Parathyroid adenoma (tissue), 2 donors: ENCODE measurements at regions not wholly inside any gene's neighbourhood (a gene's known extent, or its start where the extent isn't known, plus 50 kb on each side); places are given as distances from the start of the nearest gene placed in this dataset.

Experiments
- H2AFZ ChIP-seq: fragments of 300-600 bp; sonication (generic); one replicate; pipeline ENCODE4 v1.7.0; 2017; ENCODE audit warnings: antibody characterized with exemption, mild to moderate bottlenecking
- H3K27ac ChIP-seq: fragments of 300-600 bp; sonication (generic); one replicate; pipeline ENCODE4 v1.7.0; 2017
- H3K27me3 ChIP-seq: fragments of 300-600 bp; sonication (generic); one replicate; pipeline ENCODE4 v1.7.0; 2017; ENCODE audit warnings: low read length; ENCODE audit not compliant: control insufficient read depth, insufficient read depth
- H3K36me3 ChIP-seq: fragments of 300-600 bp; sonication (generic); one replicate; pipeline ENCODE4 v1.7.0; 2017; ENCODE audit warnings: low read length; ENCODE audit not compliant: control insufficient read depth, insufficient read depth
- H3K4me1 ChIP-seq: fragments of 300-600 bp; sonication (generic); one replicate; pipeline ENCODE4 v1.7.0; 2017; ENCODE audit warnings: control low read depth
- H3K4me2 ChIP-seq: fragments of 300-600 bp; sonication (generic); one replicate; pipeline ENCODE4 v1.7.0; 2017; ENCODE audit warnings: low read length
- H3K4me3 ChIP-seq: fragments of 300-600 bp; sonication (generic); one replicate; pipeline ENCODE4 v1.7.0; 2017; ENCODE audit warnings: low read depth, low read length
- H3K79me2 ChIP-seq: fragments of 300-600 bp; sonication (generic); one replicate; pipeline ENCODE4 v1.7.0; 2017; ENCODE audit warnings: control low read depth
- H3K9ac ChIP-seq: fragments of 300-600 bp; sonication (generic); one replicate; pipeline ENCODE4 v1.7.0; 2017; ENCODE audit warnings: mild to moderate bottlenecking
- H3K9me3 ChIP-seq: fragments of 300-600 bp; sonication (generic); one replicate; pipeline ENCODE4 v1.7.0; 2017; ENCODE audit warnings: low read length; ENCODE audit not compliant: control insufficient read depth
- TF ChIP-seq, protein P1 (sequence below): fragments of 300-600 bp; sonication (generic); IDR thresholded peaks from one replicate; pipeline ENCODE4 v1.7.0; 2017; ENCODE audit warnings: antibody characterized with exemption, mild to moderate bottlenecking
- donor health status: primary hyperparathyroidism.

DNA sequence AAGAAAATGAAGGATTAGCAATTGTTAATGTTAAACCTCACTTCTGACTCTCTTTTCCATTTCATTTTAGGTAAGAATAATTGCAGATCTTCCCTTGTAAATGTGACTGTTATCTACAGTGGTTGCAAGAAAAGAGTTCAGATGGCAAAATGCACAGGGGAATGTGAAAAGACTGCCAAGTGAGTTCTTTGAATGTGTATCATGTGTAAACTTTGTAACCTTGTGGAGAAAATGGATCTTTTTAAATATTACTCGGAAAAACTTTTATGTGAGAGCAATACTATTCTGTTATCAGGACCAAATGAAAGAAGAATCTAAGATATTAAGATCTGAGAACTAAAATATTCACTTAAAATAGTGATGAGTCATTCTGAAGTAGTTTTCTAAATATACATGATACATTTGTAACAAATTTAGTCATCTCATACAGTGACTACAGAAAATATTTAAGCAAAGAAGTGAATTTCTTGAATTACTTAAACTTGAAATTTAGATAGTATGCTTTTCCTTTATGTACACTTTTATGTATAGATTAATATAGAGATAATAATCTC is 122.5 kb upstream of the CNTN1 start:
- H3K4me3 ChIP-seq = no peak overlapping the region
- no peak overlapping the region for H3K27ac ChIP-seq
- no peak overlapping the region for H2AFZ ChIP-seq
- H3K79me2 ChIP-seq = no peaks in the 10 kb centered on the region
- no peaks in the 10 kb centered on the region for H3K27me3 ChIP-seq
- H3K4me2 ChIP-seq = no peak overlapping the region
- H3K4me1 ChIP-seq = no peaks in the 10 kb centered on the region
- no peaks in the 10 kb centered on the region for H3K36me3 ChIP-seq
- TF ChIP-seq, protein P1, sequence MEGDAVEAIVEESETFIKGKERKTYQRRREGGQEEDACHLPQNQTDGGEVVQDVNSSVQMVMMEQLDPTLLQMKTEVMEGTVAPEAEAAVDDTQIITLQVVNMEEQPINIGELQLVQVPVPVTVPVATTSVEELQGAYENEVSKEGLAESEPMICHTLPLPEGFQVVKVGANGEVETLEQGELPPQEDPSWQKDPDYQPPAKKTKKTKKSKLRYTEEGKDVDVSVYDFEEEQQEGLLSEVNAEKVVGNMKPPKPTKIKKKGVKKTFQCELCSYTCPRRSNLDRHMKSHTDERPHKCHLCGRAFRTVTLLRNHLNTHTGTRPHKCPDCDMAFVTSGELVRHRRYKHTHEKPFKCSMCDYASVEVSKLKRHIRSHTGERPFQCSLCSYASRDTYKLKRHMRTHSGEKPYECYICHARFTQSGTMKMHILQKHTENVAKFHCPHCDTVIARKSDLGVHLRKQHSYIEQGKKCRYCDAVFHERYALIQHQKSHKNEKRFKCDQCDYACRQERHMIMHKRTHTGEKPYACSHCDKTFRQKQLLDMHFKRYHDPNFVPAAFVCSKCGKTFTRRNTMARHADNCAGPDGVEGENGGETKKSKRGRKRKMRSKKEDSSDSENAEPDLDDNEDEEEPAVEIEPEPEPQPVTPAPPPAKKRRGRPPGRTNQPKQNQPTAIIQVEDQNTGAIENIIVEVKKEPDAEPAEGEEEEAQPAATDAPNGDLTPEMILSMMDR = no peak
- no peak overlapping the region for H3K9ac ChIP-seq
- no peaks in the 10 kb centered on the region for H3K9me3 ChIP-seq

- Histone ChIP-seq H2AFZ (no peak overlapping the region), H3K4me3 (no peak overlapping the region), H3K79me2 (no peaks in the 10 kb centered on the region), H3K4me1 (no peaks in the 10 kb centered on the region), H3K9me3 (no peaks in the 10 kb centered on the region), H3K27ac (no peak overlapping the region), H3K36me3 (no peaks in the 10 kb centered on the region), H3K4me2 (no peak overlapping the region), H3K27me3 (no peaks in the 10 kb centered on the region), H3K9ac (no peak overlapping the region)
- TF ChIP-seq, protein P1 = no peak
Measured at GRCh38 chr12:40573024-40573423, 119.2 kb upstream of the CNTN1 start.

DNA sequence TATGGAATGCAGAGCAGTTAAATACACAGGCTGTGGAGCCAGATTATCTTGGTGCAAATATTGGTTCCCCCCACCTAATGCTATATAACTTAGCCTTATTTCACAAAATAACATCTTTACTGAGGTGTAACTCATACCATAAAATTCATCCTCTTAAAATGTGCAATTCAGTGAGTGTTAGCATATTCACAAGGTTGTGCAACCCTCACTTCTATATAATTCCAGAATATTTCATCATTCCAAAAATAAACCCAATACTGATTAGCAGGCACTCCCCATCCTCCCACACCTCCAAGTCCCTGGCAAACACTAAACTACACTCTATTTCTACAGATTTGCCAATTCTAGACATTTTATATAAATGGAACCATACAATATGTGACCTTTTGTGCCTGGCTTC is 116.3 kb upstream of the CNTN1 start:
- H3K9me3 ChIP-seq = no peaks in the 10 kb centered on the region
- no peak overlapping the region for H3K4me3 ChIP-seq
- no peak overlapping the region for H3K4me2 ChIP-seq
- no peaks in the 10 kb centered on the region for H3K27me3 ChIP-seq
- H3K4me1 ChIP-seq = no peaks in the 10 kb centered on the region
- no peak overlapping the region for H2AFZ ChIP-seq
- H3K79me2 ChIP-seq = no peaks in the 10 kb centered on the region
- TF ChIP-seq, protein P1 = no peak
- H3K36me3 ChIP-seq = no peaks in the 10 kb centered on the region
- no peak overlapping the region for H3K9ac ChIP-seq
- H3K27ac ChIP-seq = no peak overlapping the region

DNA sequence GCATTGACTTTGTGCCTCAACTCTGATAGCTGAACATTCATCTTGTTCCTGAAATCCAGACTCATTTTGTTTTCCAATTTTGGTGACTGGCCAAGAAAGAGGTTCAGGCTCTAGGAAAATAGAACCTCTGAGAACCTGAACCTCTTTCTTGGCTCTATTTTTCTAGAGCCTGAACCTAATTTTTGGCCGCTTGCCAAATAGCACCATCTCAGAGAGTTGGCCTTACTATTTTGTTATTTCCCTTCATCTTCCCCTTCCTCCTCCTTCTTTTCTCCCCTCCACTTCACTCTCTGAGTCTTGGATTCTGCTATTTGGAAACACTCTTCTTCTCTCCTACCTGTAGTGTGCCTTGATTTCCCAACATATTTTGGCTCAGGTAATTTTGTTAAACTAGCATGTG is 114.4 kb upstream of the CNTN1 start:
- no peaks in the 10 kb centered on the region for H3K36me3 ChIP-seq
- no peaks in the 10 kb centered on the region for H3K79me2 ChIP-seq
- no peaks in the 10 kb centered on the region for H3K4me1 ChIP-seq
- no peak overlapping the region for H3K4me2 ChIP-seq
- H3K9ac ChIP-seq = no peak overlapping the region
- no peak overlapping the region for H2AFZ ChIP-seq
- no peak overlapping the region for H3K27ac ChIP-seq
- no peak overlapping the region for H3K4me3 ChIP-seq
- no peaks in the 10 kb centered on the region for H3K9me3 ChIP-seq
- TF ChIP-seq, protein P1 = no peak
- no peaks in the 10 kb centered on the region for H3K27me3 ChIP-seq

GRCh38 chr12:40579687-40580086 is 112.6 kb upstream of the CNTN1 start:
- H3K4me2 ChIP-seq = no peak overlapping the region
- no peaks in the 10 kb centered on the region for H3K4me1 ChIP-seq
- no peaks in the 10 kb centered on the region for H3K36me3 ChIP-seq
- H2AFZ ChIP-seq = no peak overlapping the region
- no peaks in the 10 kb centered on the region for H3K79me2 ChIP-seq
- H3K9me3 ChIP-seq = no peaks in the 10 kb centered on the region
- H3K27me3 ChIP-seq = no peaks in the 10 kb centered on the region
- no peak overlapping the region for H3K27ac ChIP-seq
- TF ChIP-seq, protein P1 = no peak
- no peak overlapping the region for H3K4me3 ChIP-seq
- H3K9ac ChIP-seq = no peak overlapping the region
